Activated CD8-positive, alpha-beta memory T cell treated with anti-CD3 and anti-CD28 coated beads for 36 hours (primary cell): ENCODE measurements at regions not wholly inside any gene's neighbourhood (a gene's known extent, or its start where the extent isn't known, plus 50 kb on each side); places are given as distances from the start of the nearest gene placed in this dataset.

Source experiments
- CTCF ChIA-PET: fragments of 350-600 bp; sonication (Branson Sonifier 250); formaldehyde crosslinking; loops from one replicate; lab custom pipeline; 2021; ENCODE audit warnings: antibody characterized with exemption; lab: Charles Lee
- POLR2A ChIA-PET: fragments of 350-600 bp; sonication (Branson Sonifier 250); formaldehyde crosslinking; loops from one replicate; lab custom pipeline; 2021; ENCODE audit warnings: antibody characterized with exemption; lab: Charles Lee

DNA sequence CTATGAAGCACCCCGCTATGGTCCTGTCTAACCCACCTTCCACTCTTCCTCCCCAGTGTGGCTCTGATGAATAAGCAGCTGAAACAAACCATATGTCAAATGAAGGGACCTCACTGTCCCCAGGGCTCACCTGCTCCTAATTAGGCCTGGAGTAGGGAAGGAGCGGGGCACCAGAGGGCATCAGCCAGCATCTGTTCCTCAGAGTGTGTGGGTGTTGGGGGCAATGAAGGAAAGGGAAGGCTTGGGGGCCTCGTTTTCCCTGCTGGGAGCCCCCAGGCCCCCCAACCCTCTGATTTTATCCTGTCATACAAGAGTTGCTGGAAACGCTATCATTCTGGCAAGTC lies 274.7 kb downstream of the HAUS1 start:
- POLR2A ChIA-PET = no interaction called here
- CTCF ChIA-PET = no interaction called here

DNA sequence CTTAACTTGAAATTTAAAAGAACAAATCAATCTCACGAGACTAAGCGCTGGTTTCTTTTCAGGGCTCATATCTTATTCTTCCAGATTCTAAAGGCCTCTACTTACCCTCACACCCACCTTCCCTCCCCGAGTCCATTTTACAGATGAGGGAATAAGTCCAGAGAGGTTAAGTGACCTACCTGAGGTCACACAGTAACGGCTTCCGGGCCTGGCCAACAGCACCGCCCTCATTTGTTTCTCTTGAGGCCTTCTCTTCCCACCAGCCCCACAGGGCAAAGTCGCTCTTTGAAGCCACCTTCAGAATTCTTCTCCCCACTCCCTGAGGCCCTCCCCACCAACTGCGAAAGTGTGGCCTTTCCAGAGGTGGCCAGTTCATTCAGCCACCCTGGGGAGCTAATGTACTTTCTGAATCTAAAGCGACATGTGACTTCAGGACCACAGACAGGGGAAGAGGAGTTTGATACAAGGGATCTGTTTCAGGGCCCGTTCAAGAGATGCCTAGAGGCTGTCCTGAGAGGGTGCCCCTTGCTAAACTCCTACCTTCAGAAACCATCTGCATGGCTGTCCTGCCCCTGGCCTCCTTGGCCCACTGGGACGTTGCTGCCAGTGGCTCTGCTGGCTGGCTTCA lies 275.3 kb downstream of the HAUS1 start:
- POLR2A ChIA-PET = no interaction called here
- CTCF ChIA-PET = no interaction called here

DNA sequence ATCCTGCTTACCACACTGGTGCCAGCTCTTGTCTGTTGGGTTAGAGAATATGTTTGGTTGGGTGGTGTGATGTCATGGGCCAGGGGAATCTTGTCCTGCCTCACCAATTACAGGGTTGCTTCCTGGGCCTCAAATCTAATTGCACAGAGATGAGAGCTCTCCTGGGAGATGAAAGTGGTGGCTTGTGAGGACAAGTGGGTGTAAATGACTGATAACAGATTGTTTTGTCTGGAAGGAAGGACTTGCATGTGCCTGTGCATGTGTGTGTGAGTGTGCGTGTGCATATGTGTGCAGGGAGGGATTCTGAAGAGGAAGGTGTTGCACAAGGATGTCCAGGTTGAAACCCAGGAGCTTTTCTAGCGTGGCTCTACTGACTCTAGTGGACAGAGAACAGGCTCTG lies 271.9 kb downstream of the LOXHD1 start:
- ChIA-PET CTCF (no interaction called here), POLR2A (no interaction called here)

DNA sequence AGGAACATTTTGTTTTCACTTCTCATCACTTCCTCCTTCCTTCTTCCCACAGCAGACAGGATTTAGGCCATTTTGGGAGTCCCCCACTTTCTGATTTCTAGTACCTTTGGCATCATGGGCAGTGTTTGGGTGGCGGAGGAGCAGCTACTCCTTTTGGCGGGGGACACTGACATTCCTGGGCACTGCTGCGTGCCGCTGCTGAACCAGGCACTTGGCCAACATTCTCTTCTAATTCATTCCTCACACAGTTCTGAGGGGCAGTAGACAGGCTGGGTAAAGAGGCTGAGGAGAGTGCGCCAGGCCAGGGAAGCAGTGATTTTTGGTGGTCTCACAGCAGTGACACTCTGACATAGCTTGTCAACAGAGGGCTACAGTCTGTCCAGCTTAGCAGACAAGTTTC lies 270.2 kb downstream of the LOXHD1 start:
- ChIA-PET POLR2A (no interaction called here), CTCF (interaction anchor here (1.6 kb wide), 1 partner anchor 271 kb away, joined by 5 read pairs; the partner anchor contains the start of gene LOXHD1)

DNA sequence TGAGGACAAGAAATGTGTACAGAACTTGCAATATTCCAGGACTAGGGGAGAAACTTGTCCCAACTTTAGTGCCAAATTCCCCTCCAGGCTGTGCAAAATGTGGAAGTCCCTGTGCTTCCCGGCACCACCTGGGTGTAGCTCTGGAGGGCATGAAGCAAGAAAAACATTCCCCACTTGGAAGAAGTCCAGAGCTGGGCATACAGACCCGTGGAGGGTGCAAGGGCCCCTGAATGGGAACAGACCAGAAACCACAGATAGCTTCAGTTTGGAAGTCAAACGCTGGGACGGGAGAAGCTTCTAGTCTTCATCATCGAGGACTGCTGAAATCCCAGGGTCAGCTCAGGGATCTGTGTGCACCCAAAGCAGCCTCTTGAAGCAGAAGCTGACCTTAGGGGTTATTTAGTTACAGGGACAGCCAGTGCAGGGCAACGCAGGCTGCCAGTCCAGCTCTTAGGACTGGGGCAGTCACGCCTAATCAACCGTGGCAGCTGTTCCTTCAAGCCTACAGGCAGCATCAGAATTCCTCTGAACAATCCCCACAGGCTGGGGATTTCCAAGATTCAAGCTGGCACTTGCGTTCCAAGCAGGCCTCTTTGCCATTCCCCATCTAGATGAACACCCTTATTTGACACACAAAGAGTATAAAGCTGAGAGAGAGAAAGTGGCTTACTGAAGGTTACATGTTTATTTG lies 269.4 kb downstream of the LOXHD1 start:
- ChIA-PET POLR2A (no interaction called here), CTCF (interaction anchor here (1.6 kb wide), 1 partner anchor 270 kb away, joined by 5 read pairs; the partner anchor contains the start of gene LOXHD1)

DNA sequence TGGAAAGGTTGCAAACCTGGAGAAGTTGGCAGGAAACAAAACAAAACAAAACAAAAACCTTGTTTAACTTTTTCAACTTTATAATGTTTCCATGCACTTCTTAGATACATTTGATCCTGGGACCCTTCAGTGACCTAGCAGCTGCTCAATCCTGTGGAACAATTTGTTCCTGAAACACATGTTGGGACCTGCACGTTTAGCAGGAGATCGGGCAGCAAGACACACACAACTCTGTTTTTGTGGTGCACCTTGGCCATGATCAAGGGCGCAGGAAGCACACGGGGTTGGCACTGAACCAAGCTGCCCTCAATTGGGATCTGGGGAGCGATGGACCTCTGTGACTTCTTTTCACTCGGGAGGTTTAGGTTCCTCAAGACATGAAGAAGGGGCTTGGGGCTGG lies 268.7 kb downstream of the LOXHD1 start:
- ChIA-PET POLR2A (no interaction called here), CTCF (interaction anchor here (1.6 kb wide), 1 partner anchor 269 kb away, joined by 5 read pairs; the partner anchor contains the start of gene LOXHD1)

DNA sequence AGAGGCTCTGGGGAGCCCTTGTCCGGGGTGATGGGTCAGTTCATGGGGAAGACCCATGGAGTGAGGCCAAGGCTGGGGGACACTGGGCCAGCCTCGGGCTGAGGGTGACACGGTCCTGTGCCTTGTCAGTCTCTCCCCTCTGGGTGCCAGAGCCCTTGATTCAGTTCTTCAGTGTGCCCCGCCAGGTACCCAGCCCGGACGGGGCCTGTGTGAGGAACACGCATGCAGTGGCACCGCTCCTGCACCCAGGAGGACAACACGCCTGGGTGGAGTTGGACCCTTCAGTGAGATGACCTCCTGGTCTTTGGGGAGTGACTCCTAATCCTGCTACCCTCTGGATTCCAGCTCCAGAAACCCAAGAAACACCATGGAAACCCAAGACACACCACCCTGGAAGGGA lies 264.4 kb downstream of the LOXHD1 start:
- ChIA-PET CTCF (no interaction called here), POLR2A (no interaction called here)

DNA sequence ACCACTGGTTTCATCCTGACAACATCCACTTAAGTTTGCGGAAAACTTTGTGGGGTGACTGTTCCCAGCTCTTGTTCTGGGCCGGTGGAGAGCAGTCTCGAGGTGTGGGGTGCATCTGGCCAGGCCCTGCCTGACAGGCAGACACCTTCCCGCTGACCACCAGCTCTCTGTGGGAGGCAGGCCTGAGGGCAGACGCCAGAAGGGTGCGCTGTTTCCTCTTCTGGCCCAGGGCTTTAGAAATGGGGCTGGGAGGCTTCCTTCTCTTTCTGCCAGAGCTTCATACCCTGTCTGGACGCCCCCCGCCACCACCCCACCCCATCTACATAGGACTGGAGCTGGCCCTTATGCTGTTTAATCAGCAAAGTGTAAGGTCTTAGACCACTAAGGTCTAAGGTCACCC lies 263.8 kb downstream of the LOXHD1 start:
- POLR2A ChIA-PET = no interaction called here
- CTCF ChIA-PET = no interaction called here

DNA sequence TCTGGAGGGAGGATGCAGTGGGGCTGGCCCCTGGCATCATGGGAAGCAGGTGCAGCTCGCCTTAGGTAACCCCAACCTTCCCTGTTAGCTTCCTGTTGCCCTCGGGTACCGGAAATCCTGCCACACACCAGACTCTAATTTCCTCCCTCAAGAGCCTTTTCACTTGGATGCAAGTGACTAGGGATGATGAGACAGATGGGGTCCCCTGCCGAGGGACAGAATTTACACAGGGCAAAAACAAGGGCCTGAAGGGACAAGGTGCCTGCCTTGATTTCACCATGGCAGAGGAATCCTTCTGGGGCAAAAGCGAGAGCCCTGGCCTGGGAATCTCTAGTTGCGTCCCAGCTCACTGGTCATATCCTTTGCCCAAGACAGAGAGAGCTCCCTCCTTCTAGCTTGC lies 263.1 kb downstream of the LOXHD1 start:
- POLR2A ChIA-PET = no interaction called here
- CTCF ChIA-PET = no interaction called here

DNA sequence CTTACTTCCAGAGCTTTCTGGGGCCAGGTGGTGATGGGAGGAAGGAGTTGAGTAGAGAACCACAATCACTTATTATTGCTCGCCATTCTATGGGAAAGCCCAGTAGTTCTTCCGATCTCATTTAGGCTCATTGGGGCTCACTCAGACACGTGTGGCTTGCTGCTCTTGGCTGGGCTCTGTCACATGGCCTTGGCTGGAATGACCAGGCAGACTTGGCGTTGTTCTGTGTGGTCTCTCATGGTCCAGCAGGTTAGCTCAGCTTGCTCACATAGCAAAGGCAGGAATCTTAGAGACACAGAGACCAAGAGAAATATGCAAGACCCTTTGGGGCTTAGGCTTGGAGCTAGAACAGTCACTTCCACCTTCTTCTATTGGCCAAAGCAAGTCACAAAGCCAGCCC lies 261.2 kb downstream of the LOXHD1 start:
- ChIA-PET CTCF (no interaction called here), POLR2A (no interaction called here)

DNA sequence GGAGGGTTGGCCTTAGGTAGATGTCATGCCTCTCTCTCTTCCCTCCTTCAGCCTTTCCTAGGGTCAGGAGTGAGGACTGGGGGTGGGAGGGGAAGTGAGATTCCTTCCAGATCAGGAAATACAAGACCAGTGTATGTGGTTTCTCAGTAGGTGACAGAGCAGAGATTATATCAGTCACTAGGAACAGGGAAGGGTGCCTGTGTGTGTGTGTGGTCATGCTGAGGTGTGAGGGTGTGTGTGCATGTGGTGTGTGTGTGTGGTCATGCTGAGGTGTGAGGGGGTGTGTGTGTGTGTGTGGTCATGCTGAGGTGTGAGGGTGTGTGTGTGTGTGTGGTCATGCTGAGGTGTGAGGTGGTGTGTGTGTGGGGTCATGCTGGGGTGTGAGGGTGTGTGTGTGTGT lies 259.8 kb downstream of the LOXHD1 start:
- ChIA-PET CTCF (no interaction called here), POLR2A (no interaction called here)

DNA sequence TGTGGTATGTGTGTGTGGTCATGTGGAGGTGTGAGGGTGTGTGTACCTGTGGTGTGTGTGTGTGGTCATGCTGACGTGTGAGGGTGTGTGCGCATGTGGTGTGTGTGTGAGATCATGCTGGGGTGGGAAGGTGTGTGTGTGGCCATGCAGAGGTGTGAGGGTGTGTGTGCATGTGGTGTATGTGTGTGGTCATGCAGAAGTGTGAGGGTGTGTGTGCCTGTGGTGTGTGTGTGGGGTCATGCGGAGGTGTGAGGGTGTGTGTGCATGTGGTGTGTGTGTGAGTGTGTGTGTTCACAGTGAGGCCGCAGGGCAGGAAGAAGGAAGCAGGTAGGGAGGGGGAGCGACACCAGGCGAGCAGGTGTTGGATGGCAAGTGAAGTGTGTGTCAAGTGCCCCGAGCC lies 259.0 kb downstream of the LOXHD1 start:
- POLR2A ChIA-PET = no interaction called here
- CTCF ChIA-PET = no interaction called here

DNA sequence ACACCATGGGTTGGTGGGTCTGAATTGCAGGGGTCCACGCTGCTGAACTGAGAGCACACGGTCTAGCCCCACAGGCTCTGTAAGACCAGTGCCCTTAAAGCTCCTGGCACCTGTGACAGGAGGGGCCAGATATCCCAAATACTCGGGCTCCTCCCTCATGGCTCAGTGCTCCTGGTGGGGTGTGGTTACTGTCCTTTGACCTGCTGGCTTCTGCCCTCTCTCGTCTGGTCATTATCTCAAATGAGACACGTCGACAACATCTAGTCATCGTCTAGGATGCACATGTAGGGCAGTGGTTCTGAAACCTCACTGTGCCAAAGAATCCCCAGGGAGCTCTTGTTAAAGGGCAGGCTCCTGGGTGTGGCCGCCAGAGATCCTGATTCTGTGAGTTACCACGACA lies 258.4 kb downstream of the LOXHD1 start:
- POLR2A ChIA-PET = no interaction called here
- CTCF ChIA-PET = no interaction called here

DNA sequence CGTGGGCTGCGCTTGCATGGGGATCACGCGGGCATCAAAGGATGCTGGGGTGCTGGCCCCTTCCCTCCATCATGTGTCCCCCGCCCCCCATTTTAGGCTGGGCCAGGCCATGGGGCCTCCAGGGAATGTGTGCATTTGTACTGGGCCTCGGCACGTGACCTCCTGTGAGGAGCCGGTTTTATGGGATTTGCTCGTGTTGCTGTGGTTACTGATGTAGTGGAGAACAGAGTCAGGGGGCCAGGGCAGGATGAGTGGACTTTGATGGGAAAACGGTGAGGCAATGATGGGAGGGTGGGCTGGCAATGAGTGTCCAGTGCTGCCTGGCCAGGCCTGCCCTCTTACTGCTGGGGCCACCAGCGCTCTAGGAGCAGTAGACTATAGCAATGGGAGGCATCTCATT lies 257.7 kb downstream of the LOXHD1 start:
- CTCF ChIA-PET = no interaction called here
- POLR2A ChIA-PET = no interaction called here

DNA sequence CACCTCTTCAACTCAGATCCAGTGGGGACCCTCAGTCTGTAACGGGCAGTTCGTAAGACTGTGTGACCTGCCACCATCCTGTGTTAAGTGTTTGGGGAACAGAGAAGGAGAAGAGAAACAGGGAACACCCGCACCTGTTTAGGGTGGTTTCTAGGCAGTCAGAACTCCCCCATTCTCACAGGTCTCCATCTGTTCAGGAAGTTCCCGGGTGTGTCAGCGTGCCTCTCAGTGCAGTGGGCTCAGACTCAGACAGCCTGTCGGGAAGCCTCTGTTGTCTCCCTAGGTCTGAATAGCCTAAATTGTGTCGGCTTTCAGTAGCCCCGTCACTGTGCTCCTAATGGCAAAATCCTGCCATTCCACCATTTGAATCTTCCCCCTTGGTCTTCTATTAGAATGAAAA lies 256.6 kb downstream of the LOXHD1 start:
- CTCF ChIA-PET = no interaction called here

DNA sequence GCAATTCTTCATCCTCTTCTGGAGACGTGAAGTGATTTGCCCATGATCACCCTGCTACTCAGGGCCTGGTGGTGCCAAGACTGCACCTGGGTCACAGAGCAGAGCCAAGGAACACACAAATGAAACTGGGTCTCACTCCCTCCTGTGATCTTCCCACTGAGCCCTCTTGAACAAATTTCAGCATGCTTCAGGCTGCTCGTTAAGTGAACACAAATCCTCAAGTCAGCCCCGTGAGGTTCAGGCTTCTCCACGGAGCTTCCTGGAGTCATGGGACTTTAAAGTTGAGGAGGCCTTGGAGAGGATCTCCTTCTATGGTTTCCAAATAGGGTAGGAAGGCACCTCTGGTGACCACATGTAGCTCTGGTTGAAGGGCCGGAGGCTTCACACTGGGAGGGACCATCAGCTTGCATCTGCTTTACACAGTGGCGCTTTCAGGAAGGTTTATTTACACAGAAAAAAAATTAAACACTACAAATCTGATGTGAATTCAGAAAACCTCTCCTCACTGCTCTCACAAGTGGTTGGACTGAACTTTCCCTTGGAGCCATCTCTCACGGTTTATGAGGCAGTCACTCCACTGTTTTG lies 255.4 kb downstream of the LOXHD1 start:
- POLR2A ChIA-PET = no interaction called here
- CTCF ChIA-PET = no interaction called here

More for the DNA sequence above, 256.6 kb downstream of the LOXHD1 start:
- POLR2A ChIA-PET = no interaction called here

DNA sequence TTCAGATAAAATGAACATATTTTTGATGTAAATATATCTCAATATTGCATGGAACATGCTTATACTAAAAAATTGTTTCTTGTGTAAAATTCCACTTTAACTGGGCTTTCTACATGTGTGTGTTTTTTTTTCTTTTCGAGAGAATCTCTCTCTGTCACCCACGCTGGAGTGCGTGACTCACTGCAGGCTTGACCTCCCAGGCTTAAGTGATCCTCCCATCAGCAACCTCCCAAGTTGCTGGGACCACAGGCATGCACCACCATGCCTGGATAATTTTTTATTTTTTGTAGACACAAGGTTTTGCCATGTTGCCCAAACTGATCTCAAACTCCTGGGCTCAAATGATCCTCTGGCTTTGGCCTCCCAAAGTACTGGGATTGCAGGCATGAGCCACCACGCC lies 254.6 kb downstream of the LOXHD1 start:
- ChIA-PET CTCF (no interaction called here), POLR2A (interaction anchor here (0.6 kb wide), 1 partner anchor 873 kb away, joined by 3 read pairs; no protein-coding TSS in a partner anchor)

DNA sequence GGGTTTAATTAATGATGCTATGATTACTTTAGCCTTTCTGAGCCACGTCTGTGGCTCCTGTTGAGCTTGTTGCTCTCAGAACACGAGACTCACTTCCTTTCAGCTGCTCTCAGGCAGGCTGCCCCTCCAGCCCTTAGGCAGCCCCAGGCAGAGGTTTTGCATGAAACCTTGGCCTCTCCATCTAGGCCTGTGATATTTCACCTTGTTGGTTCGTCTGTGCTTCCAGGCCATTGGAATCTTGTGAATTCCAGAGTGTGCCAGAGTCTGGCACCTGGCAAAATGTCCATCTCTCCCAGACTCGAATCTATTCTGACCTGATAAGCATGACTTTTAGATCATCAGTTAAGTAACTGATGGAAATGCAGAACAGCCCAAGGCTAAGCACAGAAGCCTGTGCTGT lies 254.1 kb downstream of the LOXHD1 start:
- POLR2A ChIA-PET = interaction anchor here (0.6 kb wide), 1 partner anchor 872 kb away, joined by 3 read pairs; no protein-coding TSS in a partner anchor
- CTCF ChIA-PET = no interaction called here

DNA sequence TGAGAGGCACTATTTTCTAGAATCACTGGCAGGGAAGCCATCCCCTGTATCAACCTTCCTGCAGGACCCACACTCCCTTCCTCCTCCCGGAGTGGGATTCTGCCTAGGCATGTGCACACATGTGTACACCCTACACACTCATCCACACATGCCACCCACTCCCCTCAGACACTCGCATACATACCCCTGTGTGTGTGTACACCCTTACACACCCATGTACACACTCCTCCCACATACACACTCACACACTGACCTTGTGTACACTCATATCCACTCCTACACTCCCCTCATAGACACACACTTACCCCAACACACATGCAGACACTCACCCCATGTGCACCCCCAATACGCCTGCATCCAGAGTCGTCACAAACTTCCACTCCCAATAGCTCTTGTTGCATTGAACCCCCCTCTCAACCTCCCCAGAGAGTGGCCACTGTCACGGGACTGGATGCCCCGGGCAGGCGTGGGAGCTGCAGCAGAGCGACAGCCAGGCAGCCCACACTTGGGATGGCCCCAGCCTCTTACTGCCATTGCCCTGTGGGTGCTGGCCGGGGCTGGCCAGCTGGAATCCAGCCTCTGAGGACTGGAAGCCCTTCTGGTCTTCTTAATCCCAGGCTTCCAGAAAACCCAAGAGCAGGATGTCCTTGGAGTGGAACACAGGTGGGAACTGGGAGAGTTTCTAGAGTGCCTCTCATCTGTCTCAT lies 251.0 kb downstream of the LOXHD1 start:
- ChIA-PET POLR2A (no interaction called here), CTCF (no interaction called here)

DNA sequence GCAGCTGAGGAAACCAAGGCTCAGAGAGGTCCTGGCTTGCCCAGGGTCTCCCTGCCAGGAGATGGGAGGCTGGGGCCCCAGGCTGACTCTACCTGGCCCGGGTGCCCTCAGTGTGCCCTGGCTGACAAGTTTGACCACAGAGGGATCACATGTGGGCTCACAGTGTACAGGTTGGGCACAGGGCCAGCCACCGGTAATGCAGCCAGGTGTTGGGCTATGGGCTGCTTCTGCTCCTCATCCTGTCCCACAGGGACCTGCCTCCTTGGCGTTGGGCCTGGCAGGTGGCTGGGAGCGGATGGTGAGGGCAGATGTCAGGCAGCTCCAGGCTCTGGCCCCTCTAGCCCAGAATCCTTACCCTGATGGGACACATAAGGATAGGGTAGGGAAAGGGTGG lies 250.5 kb downstream of the LOXHD1 start:
- CTCF ChIA-PET = no interaction called here

More for the DNA sequence above, 250.5 kb downstream of the LOXHD1 start:
- POLR2A ChIA-PET = no interaction called here
